Esophagus muscularis mucosa (tissue), 4 donors: ENCODE measurements at regions not wholly inside any gene's neighbourhood (a gene's known extent, or its start where the extent isn't known, plus 50 kb on each side); places are given as distances from the start of the nearest gene placed in this dataset.

Experiments used
- DNase-seq: peaks from one replicate; pipeline ENCODE4 v3.0.0-alpha.2; 2017; ENCODE audit errors: extremely low spot score
- H3K27ac ChIP-seq, 4 donors: fragments of 200-600 bp; sonication (generic); replicated peaks in 1 of 4; 1 replicate in 3 of 4; 2 replicates in 1 of 4; pipeline ENCODE4 v1.5.1; 2016 to 2019; ENCODE audit warnings: mild to moderate bottlenecking in 1 of 4
- H3K27me3 ChIP-seq, 4 donors: fragments of 200-600 bp; sonication (generic); one replicate each; pipeline versions ENCODE4 v1.5.1 to v1.6.0; 2016 to 2019
- H3K36me3 ChIP-seq, 4 donors: fragments of 200-600 bp; sonication (generic); one replicate each; pipeline ENCODE4 v1.5.1; 2016 to 2019
- H3K4me1 ChIP-seq, 4 donors: fragments of 200-600 bp; sonication (generic); one replicate each; pipeline ENCODE4 v1.5.1; 2016 to 2019
- H3K4me3 ChIP-seq, 4 donors: fragments of 200-600 bp; sonication (generic); 1 replicate in 2 of 4; 2 replicates in 2 of 4; pipeline ENCODE4 v1.5.1; 2016 to 2019; ENCODE audit warnings: mild to moderate bottlenecking in 4 of 4, moderate library complexity in 1 of 4
- H3K9me3 ChIP-seq, 4 donors: fragments of 200-600 bp; sonication (generic); 1 replicate in 3 of 4; 2 replicates in 1 of 4; pipeline ENCODE4 v1.5.1; 2016 to 2019
- EP300 ChIP-seq: sonication (generic); formaldehyde crosslinking; IDR thresholded peaks from one replicate; pipeline ENCODE4 v1.6.1; 2017; ENCODE audit warnings: antibody characterized with exemption
- POLR2A ChIP-seq: fragments of 450-650 bp; IDR thresholded peaks from one replicate; pipeline ENCODE4 v1.6.1; 2017; ENCODE audit warnings: antibody characterized with exemption, moderate library complexity, mild to moderate bottlenecking, low read depth
- POLR2AphosphoS5 ChIP-seq, 2 donors: sonication (generic); formaldehyde crosslinking; IDR thresholded peaks; one replicate each; pipeline ENCODE4 v1.6.1; 2017; ENCODE audit warnings: antibody characterized with exemption in 2 of 2
- WGBS: methylation state at CpG from one replicate; pipeline ENCODE4 v1.1.5; 2018; 5-methylcytosine and 5-hydroxymethylcytosine counted together
- intact Hi-C: fragments of 100-400 bp; cut with DNase I; formaldehyde crosslinking; loops from one replicate; pipeline ENCODE4 v1.15.1; 2023
- TF ChIP-seq, protein P1 (sequence below), 3 experiments: fragments of 200-600 bp in 2 of 3; fragments of 450-650 bp in 1 of 3; sonication (generic) in 2 of 3; IDR thresholded peaks; one replicate each; pipeline ENCODE4 v1.5.1; 2017 to 2019; ENCODE audit warnings: antibody characterized with exemption in 3 of 3, mild to moderate bottlenecking in 2 of 3, moderate library complexity in 1 of 3

DNA sequence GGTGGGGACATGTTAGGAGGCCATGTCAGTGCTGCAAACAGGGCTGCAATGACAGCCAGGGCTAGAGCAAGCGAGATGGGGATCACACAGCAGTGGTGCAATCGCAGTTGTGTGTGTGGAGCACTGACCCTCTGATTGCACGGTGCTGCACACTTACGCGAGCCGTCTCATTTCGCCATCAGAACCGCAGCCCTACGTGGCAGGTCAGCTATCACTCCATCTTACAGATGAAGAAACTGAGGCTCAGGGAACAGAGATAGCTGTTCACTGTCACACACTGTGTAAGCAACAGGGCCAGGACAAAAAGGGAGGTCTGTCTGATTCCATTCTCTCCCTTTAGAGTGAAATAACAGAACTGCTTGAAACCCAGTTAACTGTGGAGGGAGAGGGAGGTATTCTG lies 104.8 kb upstream of the SLC45A1 start:
- intact Hi-C loops = no loop called here
- H3K27ac ChIP-seq = peak overlapping the region; percentile 81 to 83 (median 83)
- no peaks in the 10 kb centered on the region for H3K9me3 ChIP-seq
- WGBS = 80% methylated on average over 9 of the region's 9 CpGs
- H3K27me3 ChIP-seq = no peaks in the 10 kb centered on the region
- no peak for DNase-seq
- no peaks in the 10 kb centered on the region for H3K36me3 ChIP-seq
- peaks cover 12 to 47% (median 43%) of the 10 kb centered on the region in 4 donors for H3K4me1 ChIP-seq
- TF ChIP-seq, protein P1, sequence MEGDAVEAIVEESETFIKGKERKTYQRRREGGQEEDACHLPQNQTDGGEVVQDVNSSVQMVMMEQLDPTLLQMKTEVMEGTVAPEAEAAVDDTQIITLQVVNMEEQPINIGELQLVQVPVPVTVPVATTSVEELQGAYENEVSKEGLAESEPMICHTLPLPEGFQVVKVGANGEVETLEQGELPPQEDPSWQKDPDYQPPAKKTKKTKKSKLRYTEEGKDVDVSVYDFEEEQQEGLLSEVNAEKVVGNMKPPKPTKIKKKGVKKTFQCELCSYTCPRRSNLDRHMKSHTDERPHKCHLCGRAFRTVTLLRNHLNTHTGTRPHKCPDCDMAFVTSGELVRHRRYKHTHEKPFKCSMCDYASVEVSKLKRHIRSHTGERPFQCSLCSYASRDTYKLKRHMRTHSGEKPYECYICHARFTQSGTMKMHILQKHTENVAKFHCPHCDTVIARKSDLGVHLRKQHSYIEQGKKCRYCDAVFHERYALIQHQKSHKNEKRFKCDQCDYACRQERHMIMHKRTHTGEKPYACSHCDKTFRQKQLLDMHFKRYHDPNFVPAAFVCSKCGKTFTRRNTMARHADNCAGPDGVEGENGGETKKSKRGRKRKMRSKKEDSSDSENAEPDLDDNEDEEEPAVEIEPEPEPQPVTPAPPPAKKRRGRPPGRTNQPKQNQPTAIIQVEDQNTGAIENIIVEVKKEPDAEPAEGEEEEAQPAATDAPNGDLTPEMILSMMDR (IDR thresholded peaks at IDR 0.05) = no peak
- TF ChIP-seq EP300 (no peak), POLR2AphosphoS5 (IDR thresholded peaks at IDR 0.05) (no peak), POLR2A (no peak)
- H3K4me3 ChIP-seq = no peak overlapping the region

DNA sequence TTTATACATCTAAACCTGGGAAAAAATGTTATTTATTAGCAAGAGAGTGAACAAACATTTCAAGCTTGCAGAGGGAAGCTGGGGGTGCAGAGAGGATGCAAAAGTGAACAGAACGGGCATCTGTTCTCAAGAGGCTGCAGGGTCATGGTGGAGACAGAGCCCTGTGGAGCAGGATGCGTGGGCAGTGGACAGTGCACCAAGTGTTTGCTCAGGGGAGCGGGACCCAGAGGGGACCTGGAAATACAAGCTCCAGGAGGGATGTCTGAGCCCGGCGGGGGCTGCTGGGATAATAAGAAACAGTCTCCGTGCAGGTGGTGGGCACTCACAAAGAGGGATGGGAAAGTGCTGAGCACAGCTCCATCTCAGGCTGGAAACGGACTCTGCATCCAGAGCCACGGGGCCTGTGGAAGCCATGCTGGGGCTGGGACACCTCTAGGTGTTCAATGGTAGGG lies 105.3 kb upstream of the SLC45A1 start:
- peaks cover 10 to 41% (median 38%) of the 10 kb centered on the region in 4 donors for H3K4me1 ChIP-seq
- intact Hi-C loops = no loop called here
- WGBS = 85% methylated on average over 8 of the region's 8 CpGs
- TF ChIP-seq POLR2A (no peak), POLR2AphosphoS5 (IDR thresholded peaks at IDR 0.05) (no peak), EP300 (no peak)
- TF ChIP-seq, protein P1 (IDR thresholded peaks at IDR 0.05) = no peak
- no peak overlapping the region for H3K4me3 ChIP-seq
- H3K9me3 ChIP-seq = no peaks in the 10 kb centered on the region
- H3K36me3 ChIP-seq = no peaks in the 10 kb centered on the region
- peak overlapping the region in 2 of 4 donors; percentile 48 to 83 for H3K27ac ChIP-seq
- no peaks in the 10 kb centered on the region for H3K27me3 ChIP-seq
- DNase-seq = no peak

GRCh38 chr1:8211883-8212579 lies 105.9 kb upstream of the SLC45A1 start:
- TF ChIP-seq POLR2A = no peak
- peak; percentile 34 to 59 for TF ChIP-seq POLR2AphosphoS5 (IDR thresholded peaks at IDR 0.05)
- TF ChIP-seq, protein P1 (IDR thresholded peaks at IDR 0.05) = no peak
- TF ChIP-seq EP300 = peak; percentile 37
- no peaks in the 10 kb centered on the region for H3K36me3 ChIP-seq
- WGBS = 67% methylated on average over 17 of the region's 27 CpGs
- H3K9me3 ChIP-seq = no peaks in the 10 kb centered on the region
- no peaks in the 10 kb centered on the region for H3K27me3 ChIP-seq
- intact Hi-C loops = no loop called here
- no peak for DNase-seq
- H3K27ac ChIP-seq = peak overlapping the region in 3 of 4 donors; percentile 27 to 83 (median 48)
- peaks cover 6 to 36% (median 32%) of the 10 kb centered on the region in 4 donors for H3K4me1 ChIP-seq
- H3K4me3 ChIP-seq = no peak overlapping the region

DNA sequence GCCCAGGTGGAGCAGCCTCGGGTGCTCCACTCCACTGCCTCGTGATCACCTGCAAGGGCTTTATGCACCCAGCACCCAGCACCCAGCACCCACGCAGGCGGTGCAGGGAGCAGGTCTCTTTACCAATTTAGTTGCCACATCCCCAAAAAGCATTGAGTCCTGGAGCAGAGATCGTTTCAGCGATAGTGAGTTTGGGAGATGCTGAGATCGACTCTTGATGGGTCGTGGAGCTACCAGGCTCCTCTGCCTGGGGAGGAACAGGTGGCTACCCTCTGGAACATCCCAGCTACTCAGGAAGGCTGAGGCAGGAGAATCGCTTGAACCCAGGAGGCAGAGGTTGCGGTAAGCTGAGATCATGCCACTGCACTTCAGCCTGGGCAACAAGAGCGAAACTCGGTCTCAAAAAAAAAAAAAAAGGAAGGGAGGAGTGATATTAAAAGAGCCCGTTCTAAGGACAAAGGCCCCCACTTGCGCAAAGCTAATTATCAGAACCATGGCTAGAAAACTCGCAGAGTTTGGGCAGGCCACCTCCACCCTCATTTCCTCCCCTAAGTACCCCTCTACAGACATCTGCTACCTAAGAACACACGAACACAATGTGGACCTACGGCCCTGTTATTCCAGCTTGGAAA lies 106.5 kb upstream of the SLC45A1 start:
- intact Hi-C loops = no loop called here
- WGBS = 92% methylated on average over 12 of the region's 17 CpGs
- H3K36me3 ChIP-seq = no peaks in the 10 kb centered on the region
- peaks cover 0 to 36% (median 32%) of the 10 kb centered on the region in 4 donors for H3K4me1 ChIP-seq
- peak overlapping the region in 2 of 4 donors; percentile 27 to 48 for H3K27ac ChIP-seq
- no peak for DNase-seq
- TF ChIP-seq POLR2AphosphoS5 (IDR thresholded peaks at IDR 0.05) = no peak
- no peak for TF ChIP-seq POLR2A
- TF ChIP-seq EP300 = no peak
- TF ChIP-seq, protein P1 (IDR thresholded peaks at IDR 0.05) = no peak
- no peaks in the 10 kb centered on the region for H3K27me3 ChIP-seq
- no peaks in the 10 kb centered on the region for H3K9me3 ChIP-seq
- H3K4me3 ChIP-seq = no peak overlapping the region
